NCI-H69 (cell line): ENCODE measurements at regions not wholly inside any gene's neighbourhood (a gene's known extent, or its start where the extent isn't known, plus 50 kb on each side); places are given as distances from the start of the nearest gene placed in this dataset.

Experiments
- DNase-seq: peaks from one replicate; lab custom pipeline; 2025; lab: John Stamatoyannopoulos, UW

GRCh38 chr13:50071379-50071778 is 56.1 kb downstream of the KCNRG start:
- DNase-seq, result no peak

DNA sequence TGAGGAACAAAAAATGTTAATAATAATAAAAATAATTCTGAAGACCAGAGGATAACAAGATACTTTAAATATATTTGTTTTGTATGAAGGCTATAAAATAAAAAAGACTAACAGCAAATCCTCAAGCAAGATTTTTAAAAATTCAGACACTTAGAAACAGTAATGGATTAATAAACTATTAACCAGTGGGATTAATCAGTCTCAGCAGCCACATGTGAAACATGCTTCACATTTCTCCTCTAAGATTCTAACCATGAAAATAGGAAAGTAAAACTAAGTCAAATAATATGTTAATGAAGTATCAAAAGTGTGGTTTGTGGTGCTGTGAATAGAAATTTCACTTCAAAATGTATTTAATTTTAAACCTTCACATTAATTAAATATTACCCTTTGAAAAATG is 57.4 kb downstream of the KCNRG start:
- DNase-seq, result no peak

DNA sequence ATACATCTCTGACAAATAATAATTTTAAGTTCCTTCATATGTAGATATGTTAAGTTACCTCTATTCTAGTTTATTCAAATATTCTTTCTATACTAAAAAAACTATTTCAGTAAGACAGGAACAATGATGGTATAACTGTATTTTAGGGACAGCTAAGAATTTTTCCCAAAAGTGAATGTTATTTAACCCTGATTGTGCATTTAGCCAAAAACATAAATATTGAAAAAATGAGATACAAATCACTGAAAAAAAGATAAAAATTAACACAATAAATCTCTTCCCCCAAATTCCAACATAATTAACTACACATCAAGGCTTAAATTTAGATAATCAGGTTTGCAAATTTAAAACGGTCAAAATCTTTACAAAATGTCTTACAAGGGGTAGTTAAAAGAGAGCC is 58.1 kb downstream of the KCNRG start:
- no peak for DNase-seq

- no peak for DNase-seq
These were observed 59.6 kb downstream of the KCNRG start for GRCh38 chr13:50074843-50075242.

GRCh38 chr13:50075619-50076097 is 60.4 kb downstream of the KCNRG start:
- peak; percentile 34 for DNase-seq

DNA sequence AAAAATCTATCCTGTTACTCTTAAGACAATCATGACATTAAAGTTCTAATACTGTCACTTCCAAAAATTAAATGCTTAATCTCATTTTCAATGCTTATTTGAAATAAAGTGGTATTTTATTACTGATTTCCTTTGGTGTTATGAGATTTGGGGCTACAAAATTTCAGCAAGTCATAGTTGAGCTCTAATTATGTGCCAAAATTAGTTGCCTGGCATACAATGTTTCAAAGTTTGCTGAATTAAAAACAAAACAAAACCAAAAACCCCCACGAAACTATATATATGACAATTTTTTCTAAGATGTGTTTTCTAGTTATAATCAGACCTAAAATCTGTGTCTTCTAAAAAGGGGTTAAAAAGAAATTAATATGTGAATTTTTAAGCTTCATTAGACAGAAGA is 62.2 kb downstream of the KCNRG start:
- DNase-seq, result no peak

GRCh38 chr13:50078231-50078894 is 63.1 kb downstream of the KCNRG start:
- peak; percentile 18 for DNase-seq

DNA sequence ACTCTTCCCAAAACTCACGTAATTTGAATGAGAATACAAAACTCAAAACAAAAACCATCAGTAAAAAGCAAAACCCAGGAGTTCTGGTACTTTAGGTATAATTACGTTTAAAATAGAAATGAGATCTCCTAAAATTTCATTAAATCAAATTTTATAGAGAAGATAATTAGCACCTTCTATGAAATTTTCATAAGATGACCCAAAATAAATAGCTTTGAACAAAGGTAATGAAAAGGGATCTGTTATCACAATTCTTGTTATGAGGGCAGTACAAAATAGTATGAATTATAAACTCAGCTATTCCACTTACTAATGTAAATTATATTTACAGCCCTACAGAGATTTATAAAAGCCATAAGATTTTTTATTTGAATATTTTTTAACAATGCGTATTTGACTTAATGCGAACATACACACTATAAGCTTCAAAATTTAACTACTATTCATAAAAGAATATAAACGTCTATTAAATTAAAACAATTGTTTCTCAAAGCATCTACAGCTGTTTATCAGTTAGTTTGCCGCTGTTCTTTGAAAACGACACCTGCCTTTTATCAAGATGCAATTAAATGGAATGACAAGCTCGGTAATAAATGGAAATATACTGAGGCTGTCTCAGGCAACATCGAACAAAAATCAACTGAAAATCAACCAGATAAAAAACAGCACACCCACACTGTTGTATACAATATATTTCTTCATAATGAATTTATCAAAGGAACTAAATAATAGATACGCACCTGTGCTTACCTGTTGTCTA is 63.8 kb downstream of the KCNRG start:
- DNase-seq, result peak; percentile 41

GRCh38 chr13:50079655-50080202 is 64.5 kb downstream of the KCNRG start:
- DNase-seq, result no peak

DNA sequence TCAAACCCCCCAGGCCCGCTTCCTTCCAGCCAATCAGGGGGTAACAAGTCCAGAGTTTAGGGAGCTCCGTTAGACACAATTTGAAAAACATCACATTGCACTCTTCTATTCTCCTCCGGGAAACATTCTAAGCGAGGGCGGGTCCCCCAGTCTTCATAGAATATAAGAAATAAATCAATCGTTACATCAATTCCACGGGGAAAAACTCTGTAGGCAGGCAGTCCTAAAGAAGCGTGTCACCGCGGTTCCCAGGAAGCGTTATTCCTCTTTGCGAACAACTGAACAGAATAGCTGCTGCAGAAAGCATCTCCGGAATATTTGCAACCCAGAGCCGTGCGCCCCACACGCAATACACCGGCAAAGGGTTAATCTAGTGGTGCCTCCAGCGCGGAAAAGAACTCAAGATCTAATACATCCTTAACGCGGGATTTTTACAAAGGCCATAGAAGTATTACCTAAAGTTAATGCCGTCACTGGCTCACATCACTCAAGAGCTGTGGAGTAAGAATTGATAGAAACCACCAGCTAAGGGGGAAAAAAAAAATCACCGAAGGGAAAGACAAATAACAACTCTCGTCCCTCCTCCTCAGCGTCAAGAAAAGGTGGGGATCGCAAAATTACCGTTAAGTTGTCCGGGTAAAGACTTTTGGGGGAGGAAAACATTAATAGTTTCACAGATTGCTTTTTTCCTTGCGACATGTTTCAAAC is 65.1 kb downstream of the KCNRG start:
- DNase-seq, result peak; percentile 59

- peak; percentile 80 for DNase-seq
These were observed 65.9 kb downstream of the KCNRG start for GRCh38 chr13:50080911-50081678.

- DNase-seq, result peak; percentile 97
These were observed 66.6 kb downstream of the KCNRG start for GRCh38 chr13:50081679-50082425.

DNA sequence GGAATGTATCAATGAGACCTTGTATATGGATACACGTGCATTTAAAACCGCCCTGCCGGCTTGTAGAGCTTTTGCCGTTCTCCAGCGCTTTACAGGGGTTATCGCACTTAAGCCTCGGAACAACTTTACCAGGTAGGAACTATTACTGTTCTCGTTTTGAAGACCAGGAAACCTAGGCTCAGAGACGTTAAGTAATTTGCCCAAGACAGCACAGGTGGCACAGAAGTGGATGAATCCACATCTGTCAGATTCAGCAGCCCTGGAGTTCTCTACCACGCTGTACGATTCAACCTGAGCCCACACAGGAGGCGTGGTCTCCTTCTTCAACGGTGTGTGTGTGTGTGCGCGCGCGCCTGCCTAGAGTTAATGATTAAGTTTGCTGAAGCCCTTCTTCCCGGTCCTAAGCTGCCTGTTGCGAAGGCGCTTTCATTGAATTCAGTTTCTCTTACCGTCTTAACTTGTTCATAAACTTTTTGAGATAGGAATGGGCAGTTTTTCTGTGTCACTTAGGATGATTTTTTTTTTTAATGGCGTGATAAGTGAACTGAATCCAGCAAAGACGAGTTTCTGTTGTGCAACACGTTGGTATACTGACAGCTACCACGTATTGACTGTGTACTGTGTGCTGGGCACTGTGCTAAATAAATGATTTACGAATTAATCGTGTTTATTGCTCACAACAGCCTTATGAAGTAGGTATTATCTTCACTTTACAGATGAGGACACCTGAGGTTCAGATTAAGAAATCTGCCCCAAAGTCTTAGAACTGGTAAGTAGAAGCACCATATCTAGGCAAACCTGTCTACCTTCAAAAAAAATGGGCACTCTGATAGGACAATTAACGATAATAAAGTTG is 67.4 kb downstream of the KCNRG start:
- DNase-seq, result peak; percentile 94

DNA sequence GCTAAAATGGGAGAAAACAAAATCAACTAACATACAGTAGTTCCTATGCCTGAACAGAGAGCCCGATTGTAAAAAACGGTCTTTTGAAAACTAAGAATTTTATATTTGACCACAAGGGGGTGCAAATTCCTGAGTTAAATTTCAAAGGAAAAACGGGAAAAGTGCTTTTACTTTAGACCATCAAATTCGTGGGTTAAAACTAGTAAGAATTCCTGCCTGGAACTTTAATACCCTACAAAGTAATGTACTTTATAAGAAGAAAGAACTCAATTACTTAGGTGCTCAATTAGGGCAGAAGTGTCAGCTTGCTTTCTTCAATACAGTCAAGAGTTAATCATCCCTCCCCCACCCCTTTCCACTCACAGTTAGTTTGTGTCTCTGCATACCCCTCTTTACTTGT is 69.8 kb downstream of the KCNRG start:
- DNase-seq, result peak; percentile 54

GRCh38 chr13:50089633-50090032 is 74.4 kb downstream of the KCNRG start:
- no peak for DNase-seq

DNA sequence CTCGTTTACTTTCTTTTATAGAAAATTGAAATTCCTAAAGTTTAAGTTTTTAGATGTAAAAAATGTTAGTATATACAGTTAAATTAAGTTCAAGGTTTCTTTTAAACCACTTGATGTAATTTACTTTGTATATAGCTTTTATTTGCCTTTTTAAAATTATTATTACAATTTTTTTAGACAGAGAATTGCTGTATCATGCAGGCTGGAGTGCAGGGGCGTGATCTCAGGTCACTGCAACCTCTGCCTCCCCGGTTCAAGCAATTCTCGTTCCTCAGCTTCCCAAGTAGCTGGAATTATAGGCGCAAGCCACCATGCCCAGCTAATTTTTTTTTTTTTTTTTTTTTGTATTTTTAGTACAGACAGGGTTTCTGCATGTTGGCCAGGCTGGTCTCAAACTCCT is 75.0 kb downstream of the KCNRG start:
- DNase-seq, result no peak

GRCh38 chr13:50094615-50095293 is 79.5 kb downstream of the KCNRG start:
- no peak for DNase-seq

DNA sequence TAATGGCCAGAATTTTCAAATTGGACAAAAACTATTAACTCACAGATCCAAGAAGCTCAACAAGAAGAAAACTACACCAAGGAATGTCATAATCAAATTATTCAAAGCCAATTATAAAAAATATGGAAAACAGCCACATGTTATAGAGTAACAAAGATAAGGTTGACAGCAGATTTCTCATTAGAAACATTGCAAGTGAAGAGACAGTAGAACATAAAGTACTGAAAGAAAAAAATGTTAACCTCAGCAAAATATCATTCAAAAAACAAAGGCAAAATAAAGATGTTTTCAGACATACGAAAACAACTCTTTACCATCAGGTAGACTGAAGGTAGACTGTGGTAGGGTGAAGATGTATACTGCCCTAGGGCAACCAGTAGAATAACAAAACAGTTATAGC is 83.4 kb downstream of the KCNRG start:
- DNase-seq, result peak; percentile 8

DNA sequence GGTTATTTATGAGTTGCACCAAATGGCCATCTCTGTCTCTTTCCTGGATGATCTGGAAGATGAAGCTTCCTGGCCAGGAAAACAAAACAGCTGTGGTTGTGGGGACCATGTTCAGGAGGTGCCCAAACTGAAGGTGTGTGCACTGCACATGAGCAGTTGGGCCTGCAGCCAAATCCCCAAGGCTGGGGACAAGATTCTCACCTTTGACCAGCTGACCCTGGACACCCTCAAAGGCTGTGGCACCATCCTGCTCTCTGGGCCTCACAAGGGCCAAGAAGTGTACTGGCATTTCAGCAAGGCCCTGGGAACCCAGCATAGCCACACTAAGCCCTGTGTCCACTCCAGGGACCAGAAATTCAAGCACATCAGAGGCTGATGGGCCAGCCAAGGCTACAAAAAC is 84.2 kb downstream of the KCNRG start:
- DNase-seq, result no peak

- no peak for DNase-seq
These were observed 86.3 kb downstream of the KCNRG start for GRCh38 chr13:50101590-50101989.
